SK-N-SH (cell line): ENCODE measurements at regions not wholly inside any gene's neighbourhood (a gene's known extent, or its start where the extent isn't known, plus 50 kb on each side); places are given as distances from the start of the nearest gene placed in this dataset.

Experiments used
- CTCF ChIA-PET: fragments of 300-600, 350-600 bp; formaldehyde crosslinking; extraction: SDS; loops from one replicate; lab custom pipeline; 2021; lab: Yijun Ruan, JAX
- POLR2A ChIA-PET: fragments of 350-600 bp; sonication (Branson Sonifier 250); formaldehyde crosslinking; extraction: SDS; loops from one replicate; lab custom pipeline; 2020; ENCODE audit warnings: antibody characterized with exemption, inconsistent platforms; lab: Yijun Ruan, JAX
- DNase-seq: peaks from one replicate; pipeline ENCODE4 v3.0.0; 2012
- H2AFZ ChIP-seq: fragments of 200-600 bp; sonication (generic); 2 replicates; pipeline ENCODE4 v1.8.1; 2016; ENCODE audit warnings: antibody characterized with exemption, mild to moderate bottlenecking, low read depth
- H3F3A ChIP-seq: fragments of 200-600 bp; sonication (generic); replicated peaks from 2 replicates; pipeline ENCODE3; 2016; ENCODE audit warnings: antibody characterized with exemption, mild to moderate bottlenecking; ENCODE audit not compliant: insufficient read depth
- H3K27ac ChIP-seq, 2 experiments: fragments of 200-500 bp in 1 of 2; fragments of 200-600 bp in 1 of 2; sonication (Bioruptor generic) in 1 of 2; sonication (generic), shearing (Covaris generic) in 1 of 2; 2 replicates each; pipeline versions ENCODE4 v1.5.1 to v1.6.1; 2014 to 2016; ENCODE audit warnings: low read depth in 2 of 2, inconsistent platforms in 1 of 2, low read length in 1 of 2, mild to moderate bottlenecking in 1 of 2, mixed read lengths in 1 of 2
- H3K27me3 ChIP-seq: fragments of 200-600 bp; sonication (generic), shearing (Covaris generic); 2 replicates; pipeline ENCODE4 v1.6.1; 2016; ENCODE audit warnings: mixed run types; ENCODE audit not compliant: insufficient read depth
- H3K36me3 ChIP-seq, 2 experiments: fragments of 200-500 bp in 1 of 2; fragments of 200-600 bp in 1 of 2; sonication (Bioruptor generic) in 1 of 2; sonication (generic) in 1 of 2; replicated peaks in 1 of 2; 2 replicates each; pipeline versions ENCODE3 to v1.5.1; 2014 to 2016; ENCODE audit warnings: low read length in 1 of 2, mild to moderate bottlenecking in 1 of 2; ENCODE audit not compliant: insufficient read depth in 2 of 2, control insufficient read depth in 1 of 2
- H3K4me1 ChIP-seq, 2 experiments: fragments of 200-500 bp in 1 of 2; fragments of 200-600 bp in 1 of 2; sonication (Bioruptor generic) in 1 of 2; sonication (generic), shearing (Covaris generic) in 1 of 2; 2 replicates each; pipeline versions ENCODE4 v1.5.1 to v1.6.1; 2014 to 2016; ENCODE audit warnings: low read depth in 1 of 2, low read length in 1 of 2, mixed run types in 1 of 2; ENCODE audit not compliant: insufficient read depth in 2 of 2, control insufficient read depth in 1 of 2
- H3K4me2 ChIP-seq: fragments of 200-600 bp; sonication (generic), shearing (Covaris generic); 2 replicates; pipeline ENCODE4 v1.6.1; 2017; ENCODE audit warnings: mixed run types
- H3K4me3 ChIP-seq, 2 experiments: fragments of 200-500 bp in 1 of 2; fragments of 200-600 bp in 1 of 2; sonication (Bioruptor generic) in 1 of 2; sonication (generic), shearing (Covaris generic) in 1 of 2; 2 replicates each; pipeline versions ENCODE4 v1.5.1 to v1.8.1; 2014 to 2016; ENCODE audit warnings: low read depth in 2 of 2, inconsistent platforms in 1 of 2, low read length in 1 of 2, mild to moderate bottlenecking in 1 of 2, mixed read lengths in 1 of 2, moderate library complexity in 1 of 2
- H3K79me2 ChIP-seq: fragments of 200-600 bp; sonication (generic); 2 replicates; pipeline ENCODE4 v1.8.1; 2017; ENCODE audit warnings: mild to moderate bottlenecking; ENCODE audit not compliant: insufficient read depth
- H3K9ac ChIP-seq: fragments of 200-600 bp; sonication (generic); 2 replicates; pipeline ENCODE4 v1.6.1; 2017; ENCODE audit warnings: mixed run types
- H3K9me2 ChIP-seq: fragments of 200-600 bp; sonication (generic); 2 replicates; pipeline ENCODE4 v1.6.1; 2017; ENCODE audit warnings: mixed run types
- H3K9me3 ChIP-seq: fragments of 200-600 bp; sonication (generic); 2 replicates; pipeline ENCODE4 v1.6.1; 2017; ENCODE audit warnings: mixed run types, mild to moderate bottlenecking, moderate library complexity
- H4K20me1 ChIP-seq: fragments of 200-600 bp; sonication (generic); 2 replicates; pipeline ENCODE4 v1.6.1; 2017; ENCODE audit warnings: mild to moderate bottlenecking, mixed run types; ENCODE audit not compliant: insufficient read depth
- EP300 ChIP-seq, 2 experiments: IDR thresholded peaks; 2 replicates each; pipeline versions ENCODE4 v1.4.0 to v1.6.1; 2012; ENCODE audit warnings: borderline replicate concordance in 1 of 2, low read depth in 1 of 2, low read length in 1 of 2
- FOXJ3 ChIP-seq: sonication (generic); formaldehyde crosslinking; IDR thresholded peaks from 2 replicates; pipeline ENCODE4 v1.5.1; 2020; ENCODE audit warnings: mild to moderate bottlenecking, missing genetic modification reagents
- GATA2 ChIP-seq: sonication (generic); formaldehyde crosslinking; IDR thresholded peaks from 2 replicates; pipeline ENCODE4 v1.5.0; 2020; ENCODE audit warnings: mild to moderate bottlenecking, missing genetic modification reagents
- JUND ChIP-seq: IDR thresholded peaks from 2 replicates; pipeline ENCODE4 v1.4.0; 2012
- NFIC ChIP-seq: IDR thresholded peaks from 2 replicates; pipeline ENCODE4 v1.4.0; 2012; ENCODE audit warnings: borderline replicate concordance
- RAD21 ChIP-seq: IDR thresholded peaks from 2 replicates; pipeline ENCODE4 v1.6.1; 2012; ENCODE audit warnings: mild to moderate bottlenecking, low read length
- RCOR1 ChIP-seq: fragments of 150-350 bp; IDR thresholded peaks from 2 replicates; pipeline ENCODE4 v1.6.1; 2017; ENCODE audit warnings: antibody characterized with exemption, low read length
- SIN3A ChIP-seq: IDR thresholded peaks from 2 replicates; pipeline ENCODE4 v1.6.1; 2012; ENCODE audit warnings: low read depth, mild to moderate bottlenecking, low read length, moderate library complexity, borderline replicate concordance
- TAF1 ChIP-seq: IDR thresholded peaks from 2 replicates; pipeline ENCODE4 v1.6.1; 2012; ENCODE audit warnings: low read depth, mild to moderate bottlenecking, low read length, moderate library complexity, borderline replicate concordance
- WGBS: methylation state at CpG from one replicate; pipeline ENCODE4 v1.1.6; 2017; ENCODE audit warnings: low lambda C conversion rate; 5-methylcytosine and 5-hydroxymethylcytosine counted together
- TF ChIP-seq, protein P1 (sequence below): fragments of 200-600 bp; sonication (generic); IDR thresholded peaks from 2 replicates; pipeline ENCODE4 v1.6.1; 2017; ENCODE audit warnings: antibody characterized with exemption, mild to moderate bottlenecking, moderate library complexity

- H3K9ac ChIP-seq, result no peak overlapping the region
- H3K36me3 ChIP-seq, result no peaks in the 10 kb centered on the region
- H4K20me1 ChIP-seq, result no peaks in the 10 kb centered on the region
- H3K79me2 ChIP-seq, result no peaks in the 10 kb centered on the region
- TF ChIP-seq TAF1, result no peak
- peak; percentile 21 for TF ChIP-seq RAD21
- no peak for TF ChIP-seq NFIC
- TF ChIP-seq SIN3A, result no peak
- peak in 1 of 2 experiments; percentile 52; a peak in 1 of 4 replicates for TF ChIP-seq EP300 (IDR thresholded peaks at IDR 0.05; ENCODE audit: borderline replicate concordance in 1 of 2, low read depth in 1 of 2, low read length in 1 of 2)
- peak; percentile 85 for TF ChIP-seq GATA2 (CRISPR knock-in tag)
- TF ChIP-seq RCOR1, result 0 out of 2 replicates have a peak, but pooled peaks have one; percentile 50
- TF ChIP-seq, protein P1, sequence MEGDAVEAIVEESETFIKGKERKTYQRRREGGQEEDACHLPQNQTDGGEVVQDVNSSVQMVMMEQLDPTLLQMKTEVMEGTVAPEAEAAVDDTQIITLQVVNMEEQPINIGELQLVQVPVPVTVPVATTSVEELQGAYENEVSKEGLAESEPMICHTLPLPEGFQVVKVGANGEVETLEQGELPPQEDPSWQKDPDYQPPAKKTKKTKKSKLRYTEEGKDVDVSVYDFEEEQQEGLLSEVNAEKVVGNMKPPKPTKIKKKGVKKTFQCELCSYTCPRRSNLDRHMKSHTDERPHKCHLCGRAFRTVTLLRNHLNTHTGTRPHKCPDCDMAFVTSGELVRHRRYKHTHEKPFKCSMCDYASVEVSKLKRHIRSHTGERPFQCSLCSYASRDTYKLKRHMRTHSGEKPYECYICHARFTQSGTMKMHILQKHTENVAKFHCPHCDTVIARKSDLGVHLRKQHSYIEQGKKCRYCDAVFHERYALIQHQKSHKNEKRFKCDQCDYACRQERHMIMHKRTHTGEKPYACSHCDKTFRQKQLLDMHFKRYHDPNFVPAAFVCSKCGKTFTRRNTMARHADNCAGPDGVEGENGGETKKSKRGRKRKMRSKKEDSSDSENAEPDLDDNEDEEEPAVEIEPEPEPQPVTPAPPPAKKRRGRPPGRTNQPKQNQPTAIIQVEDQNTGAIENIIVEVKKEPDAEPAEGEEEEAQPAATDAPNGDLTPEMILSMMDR, result no peak
- no peaks in the 10 kb centered on the region for H3K9me3 ChIP-seq
- CTCF ChIA-PET, result interaction anchor here (1.0 to 2.1 kb wide), 2 partner anchors 23 to 420 kb away, joined by 3 to 4 read pairs; no protein-coding TSS in a partner anchor
- H2AFZ ChIP-seq, result no peak overlapping the region
- H3K4me2 ChIP-seq, result no peak overlapping the region
- POLR2A ChIA-PET, result no interaction called here
- H3K27ac ChIP-seq, result peak overlapping the region in 1 of 2 experiments; percentile 45; a peak in 1 of 4 replicates
- DNase-seq, result peak; percentile 53
- no peaks in the 10 kb centered on the region for H3F3A ChIP-seq
- no peaks in the 10 kb centered on the region for H3K9me2 ChIP-seq
- peaks cover 0 to 16% of the 10 kb centered on the region in 2 experiments; a peak in 2 of 4 replicates for H3K4me1 ChIP-seq
- WGBS, result 74% methylated on average over 6 of the region's 6 CpGs
- H3K27me3 ChIP-seq, result no peaks in the 10 kb centered on the region
- no peak overlapping the region for H3K4me3 ChIP-seq
Measured at GRCh38 chr3:194200422-194201081, 64.6 kb downstream of the HES1 start.

GRCh38 chr3:194201953-194202666 lies 66.2 kb downstream of the HES1 start:
- H3K4me2 ChIP-seq, result no peak overlapping the region
- ChIA-PET POLR2A (interaction anchor here (1.6 kb wide), 1 partner anchor 69 kb away, joined by 6 read pairs; no protein-coding TSS in a partner anchor), CTCF (no interaction called here)
- no peak for DNase-seq
- no peaks in the 10 kb centered on the region for H4K20me1 ChIP-seq
- no peaks in the 10 kb centered on the region for H3K36me3 ChIP-seq
- no peaks in the 10 kb centered on the region for H3K9me3 ChIP-seq
- H3K27me3 ChIP-seq, result no peaks in the 10 kb centered on the region
- H3K9ac ChIP-seq, result no peak overlapping the region
- H2AFZ ChIP-seq, result no peak overlapping the region
- TF ChIP-seq GATA2 (CRISPR knock-in tag) (no peak), FOXJ3 (CRISPR knock-in tag) (no peak), JUND (no peak)
- H3F3A ChIP-seq, result no peaks in the 10 kb centered on the region
- H3K27ac ChIP-seq, result no peak overlapping the region
- no peaks in the 10 kb centered on the region for H3K79me2 ChIP-seq
- no peak overlapping the region for H3K4me3 ChIP-seq
- 91% methylated on average over 6 of the region's 6 CpGs for WGBS
- peaks cover 0 to 23% of the 10 kb centered on the region in 2 experiments; a peak in 2 of 4 replicates for H3K4me1 ChIP-seq
- no peaks in the 10 kb centered on the region for H3K9me2 ChIP-seq
